Liver (tissue), 8 donors: ENCODE measurements at regions not wholly inside any gene's neighbourhood (a gene's known extent, or its start where the extent isn't known, plus 50 kb on each side); places are given as distances from the start of the nearest gene placed in this dataset.

Experiments
- DNase-seq: peaks from one replicate; pipeline ENCODE4 v3.0.0-alpha.2; 2017; ENCODE audit warnings: low spot score
- H3K27ac ChIP-seq, 2 donors: one replicate each; pipeline ENCODE4 v1.7.0; 2013; ENCODE audit warnings: inconsistent platforms in 2 of 2, low read length in 2 of 2, control low read depth in 1 of 2, low read depth in 1 of 2, mild to moderate bottlenecking in 1 of 2
- H3K27me3 ChIP-seq, 4 donors: one replicate each; pipeline versions ENCODE4 v1.6.1 to v1.7.0; 2013; ENCODE audit warnings: low read length in 3 of 4, inconsistent platforms in 1 of 4, mild to moderate bottlenecking in 1 of 4, moderate library complexity in 1 of 4; ENCODE audit not compliant: control insufficient read depth in 4 of 4, insufficient read depth in 4 of 4
- H3K36me3 ChIP-seq, 4 donors: one replicate each; pipeline versions ENCODE4 v1.6.1 to v1.7.0; 2013; ENCODE audit warnings: low read length in 3 of 4, mild to moderate bottlenecking in 3 of 4, low read depth in 1 of 4, moderate library complexity in 1 of 4; ENCODE audit not compliant: control insufficient read depth in 4 of 4, insufficient read depth in 3 of 4
- H3K4me1 ChIP-seq, 4 donors: one replicate each; pipeline versions ENCODE4 v1.6.1 to v1.7.0; 2013; ENCODE audit warnings: low read length in 3 of 4, mild to moderate bottlenecking in 3 of 4, moderate library complexity in 1 of 4; ENCODE audit not compliant: control insufficient read depth in 4 of 4, insufficient read depth in 4 of 4
- H3K4me3 ChIP-seq, 3 donors: one replicate each; pipeline versions ENCODE4 v1.6.1 to v1.7.0; 2013; ENCODE audit warnings: low read length in 3 of 3, control low read depth in 1 of 3, low read depth in 1 of 3, mild to moderate bottlenecking in 1 of 3
- H3K9ac ChIP-seq, 2 donors: one replicate each; pipeline ENCODE4 v1.7.0; 2013; ENCODE audit warnings: low read length in 2 of 2, mild to moderate bottlenecking in 2 of 2, moderate library complexity in 2 of 2, control low read depth in 1 of 2, low read depth in 1 of 2
- H3K9me3 ChIP-seq, 4 donors: one replicate each; pipeline versions ENCODE4 v1.6.1 to v1.7.0; 2013; ENCODE audit warnings: low read length in 3 of 4; ENCODE audit not compliant: control insufficient read depth in 4 of 4
- EGR1 ChIP-seq, 2 donors: IDR thresholded peaks; 2 replicates each; pipeline ENCODE4 v1.6.1; 2016 to 2018; ENCODE audit warnings: antibody characterized with exemption in 2 of 2, low read depth in 2 of 2
- FOXA1 ChIP-seq: IDR thresholded peaks from 2 replicates; pipeline ENCODE4 v1.6.1; 2016; ENCODE audit warnings: antibody characterized with exemption
- FOXA2 ChIP-seq: IDR thresholded peaks from 2 replicates; pipeline ENCODE4 v1.6.1; 2016; ENCODE audit warnings: antibody characterized with exemption
- HNF4A ChIP-seq, 2 donors: conservative IDR thresholded peaks; 2 replicates each; pipeline ENCODE4 v1.6.1; 2016; ENCODE audit warnings: antibody characterized with exemption in 2 of 2, mild to moderate bottlenecking in 2 of 2
- HNF4G ChIP-seq: IDR thresholded peaks from 2 replicates; pipeline ENCODE4 v1.6.1; 2016; ENCODE audit warnings: antibody characterized with exemption
- JUND ChIP-seq, 2 donors: IDR thresholded peaks; 2 replicates each; pipeline ENCODE4 v1.6.1; 2016; ENCODE audit warnings: antibody characterized with exemption in 2 of 2
- NR2F2 ChIP-seq: IDR thresholded peaks from 2 replicates; pipeline ENCODE4 v1.6.1; 2016; ENCODE audit warnings: antibody characterized with exemption
- RAD21 ChIP-seq, 2 donors: IDR thresholded peaks; 2 replicates each; pipeline ENCODE4 v1.6.1; 2016; ENCODE audit warnings: antibody characterized with exemption in 2 of 2, mild to moderate bottlenecking in 2 of 2
- RXRA ChIP-seq, 2 donors: IDR thresholded peaks; 2 replicates each; pipeline ENCODE4 v1.6.1; 2017 to 2018; ENCODE audit warnings: antibody characterized with exemption in 2 of 2, mild to moderate bottlenecking in 1 of 2
- SP1 ChIP-seq: IDR thresholded peaks from 2 replicates; pipeline ENCODE4 v1.6.1; 2018; ENCODE audit warnings: antibody characterized with exemption, mild to moderate bottlenecking
- TAF1 ChIP-seq: conservative IDR thresholded peaks from 2 replicates; pipeline ENCODE4 v1.6.1; 2016; ENCODE audit warnings: antibody characterized with exemption, mild to moderate bottlenecking
- YY1 ChIP-seq: IDR thresholded peaks from 2 replicates; pipeline ENCODE4 v1.6.1; 2016; ENCODE audit warnings: antibody characterized with exemption, mild to moderate bottlenecking
- WGBS: extraction: QIAGEN DNeasy Blood & Tissue Kit; methylation state at CpG from one replicate; pipeline ENCODE4 v1.1.7; 2013; 5-methylcytosine and 5-hydroxymethylcytosine counted together
- TF ChIP-seq, protein P1 (sequence below): IDR thresholded peaks from 2 replicates; pipeline ENCODE4 v1.6.1; 2016; ENCODE audit warnings: antibody characterized with exemption
- TF ChIP-seq, protein P2 (sequence below): fragments of 150-350 bp; IDR thresholded peaks from 2 replicates; pipeline ENCODE4 v1.5.1; 2017; ENCODE audit warnings: improper control_type of control experiment, low read depth, low read length; ENCODE audit not compliant: missing input control
- TF ChIP-seq, protein P3 (sequence below): IDR thresholded peaks from 2 replicates; pipeline ENCODE4 v1.6.1; 2016; ENCODE audit warnings: antibody characterized with exemption
- TF ChIP-seq, protein P4 (sequence below): IDR thresholded peaks from 2 replicates; pipeline ENCODE4 v1.6.1; 2016; ENCODE audit warnings: antibody characterized with exemption
- TF ChIP-seq, protein P5 (sequence below): IDR thresholded peaks from 2 replicates; pipeline ENCODE4 v1.6.1; 2016; ENCODE audit warnings: antibody characterized with exemption, mild to moderate bottlenecking
- donor health status: healthy.
- donor health status: healthy.
- donor health status: healthy.
- donor health status: healthy.
- donor health status: healthy.

DNA sequence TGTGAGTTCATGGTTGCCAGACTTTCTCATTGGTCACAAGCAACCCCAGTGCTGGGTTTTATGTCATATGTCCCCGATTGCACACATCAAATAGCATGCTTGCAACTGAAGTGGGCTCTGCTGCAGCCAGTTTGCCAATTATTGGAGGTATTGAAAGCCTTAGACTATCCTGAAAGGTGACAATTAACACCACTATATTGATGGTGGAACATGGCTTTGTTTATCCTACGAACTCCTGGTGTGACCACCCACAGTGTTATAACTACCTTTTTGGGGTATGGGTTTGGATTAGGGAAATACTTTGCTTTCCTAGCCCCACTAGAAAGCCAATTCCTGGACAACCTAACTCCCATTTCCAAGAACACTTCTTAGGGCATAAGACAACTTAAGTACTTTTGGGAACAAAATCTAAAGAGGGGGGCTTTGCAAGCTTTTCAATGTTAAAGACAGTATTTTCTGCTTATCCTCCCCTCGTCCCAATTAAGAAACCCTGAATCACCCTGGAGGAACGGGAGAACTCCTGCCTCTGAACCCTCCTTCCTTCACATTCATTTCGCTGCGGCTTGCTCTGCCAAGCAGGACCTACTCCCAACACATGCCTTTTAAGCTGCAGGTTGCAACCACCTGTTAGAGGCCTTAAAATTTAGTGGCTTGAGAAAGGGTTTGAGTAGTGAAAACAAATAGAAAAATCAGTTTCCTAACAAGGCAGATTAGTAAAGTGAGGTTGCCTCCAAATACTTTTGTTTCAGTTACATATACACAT is 80.3 kb upstream of the RBM19 start:
- peaks cover 0 to 28% (median 20%) of the 10 kb centered on the region in 4 donors for H3K4me1 ChIP-seq
- no peaks in the 10 kb centered on the region for H3K27me3 ChIP-seq
- DNase-seq, result no peak
- H3K27ac ChIP-seq, result no peak overlapping the region
- H3K9ac ChIP-seq, result no peak overlapping the region
- WGBS, result 79% methylated on average over 6 of the region's 6 CpGs
- H3K36me3 ChIP-seq, result no peaks in the 10 kb centered on the region
- no peaks in the 10 kb centered on the region for H3K9me3 ChIP-seq
- H3K4me3 ChIP-seq, result no peak overlapping the region
- TF ChIP-seq RAD21 (IDR thresholded peaks at IDR 0.05) (no peak), JUND (IDR thresholded peaks at IDR 0.05) (no peak), YY1 (no peak), TAF1 (no peak), EGR1 (IDR thresholded peaks at IDR 0.05; ENCODE audit: low read depth in 2 of 2) (no peak), SP1 (no peak), HNF4A (conservative IDR thresholded peaks at IDR 0.05) (no peak), HNF4G (no peak), FOXA1 (no peak), FOXA2 (no peak), NR2F2 (no peak), RXRA (IDR thresholded peaks at IDR 0.05) (no peak)
- TF ChIP-seq, protein P1, sequence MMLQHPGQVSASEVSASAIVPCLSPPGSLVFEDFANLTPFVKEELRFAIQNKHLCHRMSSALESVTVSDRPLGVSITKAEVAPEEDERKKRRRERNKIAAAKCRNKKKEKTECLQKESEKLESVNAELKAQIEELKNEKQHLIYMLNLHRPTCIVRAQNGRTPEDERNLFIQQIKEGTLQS, result no peak
- TF ChIP-seq, protein P2, sequence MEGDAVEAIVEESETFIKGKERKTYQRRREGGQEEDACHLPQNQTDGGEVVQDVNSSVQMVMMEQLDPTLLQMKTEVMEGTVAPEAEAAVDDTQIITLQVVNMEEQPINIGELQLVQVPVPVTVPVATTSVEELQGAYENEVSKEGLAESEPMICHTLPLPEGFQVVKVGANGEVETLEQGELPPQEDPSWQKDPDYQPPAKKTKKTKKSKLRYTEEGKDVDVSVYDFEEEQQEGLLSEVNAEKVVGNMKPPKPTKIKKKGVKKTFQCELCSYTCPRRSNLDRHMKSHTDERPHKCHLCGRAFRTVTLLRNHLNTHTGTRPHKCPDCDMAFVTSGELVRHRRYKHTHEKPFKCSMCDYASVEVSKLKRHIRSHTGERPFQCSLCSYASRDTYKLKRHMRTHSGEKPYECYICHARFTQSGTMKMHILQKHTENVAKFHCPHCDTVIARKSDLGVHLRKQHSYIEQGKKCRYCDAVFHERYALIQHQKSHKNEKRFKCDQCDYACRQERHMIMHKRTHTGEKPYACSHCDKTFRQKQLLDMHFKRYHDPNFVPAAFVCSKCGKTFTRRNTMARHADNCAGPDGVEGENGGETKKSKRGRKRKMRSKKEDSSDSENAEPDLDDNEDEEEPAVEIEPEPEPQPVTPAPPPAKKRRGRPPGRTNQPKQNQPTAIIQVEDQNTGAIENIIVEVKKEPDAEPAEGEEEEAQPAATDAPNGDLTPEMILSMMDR, result no peak
- TF ChIP-seq, protein P3, sequence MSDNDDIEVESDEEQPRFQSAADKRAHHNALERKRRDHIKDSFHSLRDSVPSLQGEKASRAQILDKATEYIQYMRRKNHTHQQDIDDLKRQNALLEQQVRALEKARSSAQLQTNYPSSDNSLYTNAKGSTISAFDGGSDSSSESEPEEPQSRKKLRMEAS, result no peak
- TF ChIP-seq, protein P4, sequence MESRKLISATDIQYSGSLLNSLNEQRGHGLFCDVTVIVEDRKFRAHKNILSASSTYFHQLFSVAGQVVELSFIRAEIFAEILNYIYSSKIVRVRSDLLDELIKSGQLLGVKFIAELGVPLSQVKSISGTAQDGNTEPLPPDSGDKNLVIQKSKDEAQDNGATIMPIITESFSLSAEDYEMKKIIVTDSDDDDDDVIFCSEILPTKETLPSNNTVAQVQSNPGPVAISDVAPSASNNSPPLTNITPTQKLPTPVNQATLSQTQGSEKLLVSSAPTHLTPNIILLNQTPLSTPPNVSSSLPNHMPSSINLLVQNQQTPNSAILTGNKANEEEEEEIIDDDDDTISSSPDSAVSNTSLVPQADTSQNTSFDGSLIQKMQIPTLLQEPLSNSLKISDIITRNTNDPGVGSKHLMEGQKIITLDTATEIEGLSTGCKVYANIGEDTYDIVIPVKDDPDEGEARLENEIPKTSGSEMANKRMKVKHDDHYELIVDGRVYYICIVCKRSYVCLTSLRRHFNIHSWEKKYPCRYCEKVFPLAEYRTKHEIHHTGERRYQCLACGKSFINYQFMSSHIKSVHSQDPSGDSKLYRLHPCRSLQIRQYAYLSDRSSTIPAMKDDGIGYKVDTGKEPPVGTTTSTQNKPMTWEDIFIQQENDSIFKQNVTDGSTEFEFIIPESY, result no peak
- TF ChIP-seq, protein P5, sequence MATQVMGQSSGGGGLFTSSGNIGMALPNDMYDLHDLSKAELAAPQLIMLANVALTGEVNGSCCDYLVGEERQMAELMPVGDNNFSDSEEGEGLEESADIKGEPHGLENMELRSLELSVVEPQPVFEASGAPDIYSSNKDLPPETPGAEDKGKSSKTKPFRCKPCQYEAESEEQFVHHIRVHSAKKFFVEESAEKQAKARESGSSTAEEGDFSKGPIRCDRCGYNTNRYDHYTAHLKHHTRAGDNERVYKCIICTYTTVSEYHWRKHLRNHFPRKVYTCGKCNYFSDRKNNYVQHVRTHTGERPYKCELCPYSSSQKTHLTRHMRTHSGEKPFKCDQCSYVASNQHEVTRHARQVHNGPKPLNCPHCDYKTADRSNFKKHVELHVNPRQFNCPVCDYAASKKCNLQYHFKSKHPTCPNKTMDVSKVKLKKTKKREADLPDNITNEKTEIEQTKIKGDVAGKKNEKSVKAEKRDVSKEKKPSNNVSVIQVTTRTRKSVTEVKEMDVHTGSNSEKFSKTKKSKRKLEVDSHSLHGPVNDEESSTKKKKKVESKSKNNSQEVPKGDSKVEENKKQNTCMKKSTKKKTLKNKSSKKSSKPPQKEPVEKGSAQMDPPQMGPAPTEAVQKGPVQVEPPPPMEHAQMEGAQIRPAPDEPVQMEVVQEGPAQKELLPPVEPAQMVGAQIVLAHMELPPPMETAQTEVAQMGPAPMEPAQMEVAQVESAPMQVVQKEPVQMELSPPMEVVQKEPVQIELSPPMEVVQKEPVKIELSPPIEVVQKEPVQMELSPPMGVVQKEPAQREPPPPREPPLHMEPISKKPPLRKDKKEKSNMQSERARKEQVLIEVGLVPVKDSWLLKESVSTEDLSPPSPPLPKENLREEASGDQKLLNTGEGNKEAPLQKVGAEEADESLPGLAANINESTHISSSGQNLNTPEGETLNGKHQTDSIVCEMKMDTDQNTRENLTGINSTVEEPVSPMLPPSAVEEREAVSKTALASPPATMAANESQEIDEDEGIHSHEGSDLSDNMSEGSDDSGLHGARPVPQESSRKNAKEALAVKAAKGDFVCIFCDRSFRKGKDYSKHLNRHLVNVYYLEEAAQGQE, result no peak
